HG02938 (cell line): ENCODE measurements at regions not wholly inside any gene's neighbourhood (a gene's known extent, or its start where the extent isn't known, plus 50 kb on each side); places are given as distances from the start of the nearest gene placed in this dataset.

Source experiments
- ATAC-seq: cut with Tn5 transposase; IDR thresholded peaks from one replicate; pipeline ENCODE4 v1.9.1; 2021; ENCODE audit warnings: mild to moderate bottlenecking, moderate library complexity; ENCODE audit not compliant: unreplicated experiment

GRCh38 chr5:82812575-82812974 lies 264.6 kb downstream of the TMEM167A start:
- no peak for ATAC-seq

GRCh38 chr5:82811490-82811889 lies 265.7 kb downstream of the TMEM167A start:
- ATAC-seq: no peak

- ATAC-seq: no peak
Measured at GRCh38 chr5:82809420-82810143, 267.6 kb downstream of the TMEM167A start.

- ATAC-seq: no peak
Measured at GRCh38 chr5:82808960-82809359, 268.2 kb downstream of the TMEM167A start.

GRCh38 chr5:82807021-82807420 lies 270.2 kb downstream of the TMEM167A start:
- no peak for ATAC-seq

- no peak for ATAC-seq
Measured at GRCh38 chr5:82806513-82806912, 270.7 kb downstream of the TMEM167A start.

GRCh38 chr5:82804155-82804690 lies 273.0 kb downstream of the TMEM167A start:
- ATAC-seq: no peak

GRCh38 chr5:82802954-82803353 lies 274.2 kb downstream of the TMEM167A start:
- peak; percentile 63 for ATAC-seq

GRCh38 chr5:82800826-82801225 lies 276.4 kb downstream of the TMEM167A start:
- ATAC-seq: no peak

GRCh38 chr5:82799361-82800077 lies 277.7 kb downstream of the TMEM167A start:
- no peak for ATAC-seq

GRCh38 chr5:82798676-82799075 lies 278.5 kb downstream of the TMEM167A start:
- ATAC-seq: no peak

GRCh38 chr5:82796643-82797416 lies 280.4 kb downstream of the TMEM167A start:
- no peak for ATAC-seq

- no peak for ATAC-seq
Measured at GRCh38 chr5:82794876-82795275, 282.3 kb downstream of the TMEM167A start.

GRCh38 chr5:82793808-82794419 lies 283.3 kb downstream of the TMEM167A start:
- ATAC-seq: no peak

GRCh38 chr5:82792096-82792495 lies 285.1 kb downstream of the TMEM167A start:
- no peak for ATAC-seq

- no peak for ATAC-seq
Measured at GRCh38 chr5:82789095-82789494, 288.1 kb downstream of the TMEM167A start.

GRCh38 chr5:82786748-82787147 lies 290.4 kb downstream of the TMEM167A start:
- ATAC-seq: no peak

- ATAC-seq: no peak
Measured at GRCh38 chr5:82785882-82786509, 291.2 kb downstream of the TMEM167A start.

- no peak for ATAC-seq
Measured at GRCh38 chr5:82785456-82785855, 291.7 kb downstream of the TMEM167A start.

GRCh38 chr5:82784521-82784920 lies 292.7 kb downstream of the TMEM167A start:
- no peak for ATAC-seq
